Erythroblast (primary cell): ENCODE measurements at regions not wholly inside any gene's neighbourhood (a gene's known extent, or its start where the extent isn't known, plus 50 kb on each side); places are given as distances from the start of the nearest gene placed in this dataset.

Experiments
- GATA1 ChIP-seq: IDR thresholded peaks from 2 replicates; pipeline ENCODE4 v1.6.1; 2011; ENCODE audit warnings: low read depth, mild to moderate bottlenecking, control low read depth, low read length, moderate library complexity
- POLR2A ChIP-seq: IDR thresholded peaks from 2 replicates; pipeline ENCODE4 v1.6.1; 2011; ENCODE audit warnings: mild to moderate bottlenecking, low read length

GRCh38 chr11:43035086-43035485, 276.7 kb upstream of the API5 start:
- TF ChIP-seq POLR2A (no peak), GATA1 (no peak)
